Trophoblast cell (in vitro differentiated cells and primary cell): ENCODE measurements at regions not wholly inside any gene's neighbourhood (a gene's known extent, or its start where the extent isn't known, plus 50 kb on each side); places are given as distances from the start of the nearest gene placed in this dataset.
"Not testable (repeated sequence)": the region's sequence is repeated elsewhere in the genome, so short reads cannot be mapped to it uniquely, and the experiment has no call there.

Source experiments
- DNase-seq, 2 donors: peaks; one replicate each; pipeline ENCODE4 v3.0.0-alpha.2; 2016
- H2AFZ ChIP-seq: 2 replicates; pipeline ENCODE4 v1.6.1; 2013; ENCODE audit warnings: low read length, moderate library complexity, mild to moderate bottlenecking; ENCODE audit not compliant: insufficient read depth, poor library complexity
- H2AK5ac ChIP-seq: 2 replicates; pipeline ENCODE4 v1.6.1; 2013; ENCODE audit warnings: mild to moderate bottlenecking, low read length
- H2BK120ac ChIP-seq: 2 replicates; pipeline ENCODE4 v1.6.1; 2013; ENCODE audit warnings: low read length, mild to moderate bottlenecking, moderate library complexity; ENCODE audit not compliant: insufficient read depth, poor library complexity
- H2BK12ac ChIP-seq: 2 replicates; pipeline ENCODE4 v1.6.1; 2013; ENCODE audit warnings: mild to moderate bottlenecking, low read length, moderate library complexity
- H2BK5ac ChIP-seq: 2 replicates; pipeline ENCODE4 v1.6.1; 2013; ENCODE audit warnings: low read length, low read depth, moderate library complexity, mild to moderate bottlenecking; ENCODE audit not compliant: poor library complexity
- H3K14ac ChIP-seq: 2 replicates; pipeline ENCODE4 v1.6.1; 2013; ENCODE audit warnings: mild to moderate bottlenecking, low read length
- H3K18ac ChIP-seq: 2 replicates; pipeline ENCODE4 v1.6.1; 2013; ENCODE audit warnings: mild to moderate bottlenecking, low read length
- H3K23ac ChIP-seq: 2 replicates; pipeline ENCODE4 v1.6.1; 2013; ENCODE audit warnings: low read length
- H3K27ac ChIP-seq: 2 replicates; pipeline ENCODE4 v1.5.1; 2013; ENCODE audit warnings: low read depth, mild to moderate bottlenecking, inconsistent platforms, low read length, moderate library complexity
- H3K27me3 ChIP-seq: 2 replicates; pipeline ENCODE4 v1.6.1; 2013; ENCODE audit warnings: inconsistent platforms, mild to moderate bottlenecking, low read length, moderate library complexity; ENCODE audit not compliant: insufficient read depth
- H3K36me3 ChIP-seq, 2 experiments: 1 replicate in 1 of 2; 2 replicates in 1 of 2; pipeline ENCODE4 v1.6.1; 2013; ENCODE audit warnings: low read length in 2 of 2, mild to moderate bottlenecking in 2 of 2, moderate library complexity in 1 of 2; ENCODE audit not compliant: insufficient read depth in 2 of 2, control insufficient read depth in 1 of 2
- H3K4ac ChIP-seq: 2 replicates; pipeline ENCODE4 v1.6.1; 2013; ENCODE audit warnings: low read depth, mild to moderate bottlenecking, low read length, moderate library complexity
- H3K4me1 ChIP-seq, 2 experiments: 1 replicate in 1 of 2; 2 replicates in 1 of 2; pipeline ENCODE4 v1.6.1; 2013; ENCODE audit warnings: low read length in 2 of 2, mild to moderate bottlenecking in 2 of 2, moderate library complexity in 1 of 2; ENCODE audit not compliant: insufficient read depth in 2 of 2, control insufficient read depth in 1 of 2
- H3K4me2 ChIP-seq: 2 replicates; pipeline ENCODE4 v1.6.1; 2013; ENCODE audit warnings: inconsistent platforms, mild to moderate bottlenecking, low read length, moderate library complexity
- H3K4me3 ChIP-seq: 2 replicates; pipeline ENCODE4 v1.5.1; 2013; ENCODE audit warnings: mild to moderate bottlenecking, low read depth, low read length, inconsistent platforms
- H3K79me1 ChIP-seq: one replicate; pipeline ENCODE4 v1.6.1; 2013; ENCODE audit warnings: low read length
- H3K79me2 ChIP-seq: 2 replicates; pipeline ENCODE4 v1.6.1; 2013; ENCODE audit warnings: low read length, mild to moderate bottlenecking; ENCODE audit not compliant: control insufficient read depth, insufficient read depth, poor library complexity
- H3K9ac ChIP-seq: 2 replicates; pipeline ENCODE4 v1.6.1; 2013; ENCODE audit warnings: mild to moderate bottlenecking, low read length
- H3K9me3 ChIP-seq: 2 replicates; pipeline ENCODE4 v1.6.1; 2013; ENCODE audit warnings: low read depth, mild to moderate bottlenecking, control low read depth, inconsistent platforms, low read length; ENCODE audit not compliant: insufficient read depth
- H4K12ac ChIP-seq: 2 replicates; pipeline ENCODE4 v1.6.1; 2013; ENCODE audit warnings: low read depth, mild to moderate bottlenecking, low read length, moderate library complexity
- H4K8ac ChIP-seq: 2 replicates; pipeline ENCODE4 v1.6.1; 2013; ENCODE audit warnings: low read depth, mild to moderate bottlenecking, low read length, moderate library complexity
- H4K91ac ChIP-seq: one replicate; pipeline ENCODE4 v1.6.1; 2013; ENCODE audit warnings: low read depth, mild to moderate bottlenecking, low read length, moderate library complexity
- WGBS: extraction: QIAGEN DNeasy Blood & Tissue Kit; methylation state at CpG from one replicate; pipeline ENCODE4 v1.1.7; 2013; ENCODE audit warnings: missing lambda C conversion rate; ENCODE audit not compliant: insufficient read length, insufficient coverage; ENCODE audit errors: extremely low coverage; 5-methylcytosine and 5-hydroxymethylcytosine counted together

- no CpG with 5 or more reads among the region's 5 CpGs for WGBS
Measured at GRCh38 chr10:52950578-52950977, 178.0 kb upstream of the MBL2 start.

GRCh38 chr10:52949899-52950298, 177.3 kb upstream of the MBL2 start:
- H4K12ac ChIP-seq, result no peak overlapping the region
- peaks cover 3% of the 10 kb centered on the region for H3K9me3 ChIP-seq
- peaks cover 15% of the 10 kb centered on the region for H3K79me1 ChIP-seq
- no peak overlapping the region for H2AFZ ChIP-seq
- H3K14ac ChIP-seq, result no peak overlapping the region
- no CpG with 5 or more reads among the region's 13 CpGs for WGBS
- no peak overlapping the region for H3K4ac ChIP-seq
- H4K91ac ChIP-seq, result peak overlapping the region; percentile 94
- no peak overlapping the region for H3K27ac ChIP-seq
- no peak overlapping the region for H3K4me2 ChIP-seq
- peaks cover 5 to 14% of the 10 kb centered on the region in 2 experiments for H3K4me1 ChIP-seq
- H2AK5ac ChIP-seq, result no peak overlapping the region
- no peak overlapping the region for H3K18ac ChIP-seq
- peak overlapping the region; percentile 75 for H2BK12ac ChIP-seq
- no peaks in the 10 kb centered on the region for H3K27me3 ChIP-seq
- no peak overlapping the region for H3K4me3 ChIP-seq
- H3K23ac ChIP-seq, result no peak overlapping the region
- H2BK120ac ChIP-seq, result no peak overlapping the region
- peak in 1 of 2 donors; percentile 30 for DNase-seq
- H2BK5ac ChIP-seq, result no peak overlapping the region
- peaks cover 0 to 2% of the 10 kb centered on the region in 2 experiments for H3K36me3 ChIP-seq
- H4K8ac ChIP-seq, result no peak overlapping the region
- H3K9ac ChIP-seq, result no peak overlapping the region
- no peaks in the 10 kb centered on the region for H3K79me2 ChIP-seq

More at GRCh38 chr10:52950578-52950977, 178.0 kb upstream of the MBL2 start:
- peak overlapping the region; percentile 74 for H2BK120ac ChIP-seq
- no peak overlapping the region for H3K23ac ChIP-seq
- H2BK5ac ChIP-seq, result no peak overlapping the region
- H3K9ac ChIP-seq, result no peak overlapping the region
- no peak overlapping the region for H2AK5ac ChIP-seq
- no peak overlapping the region for H3K27ac ChIP-seq
- H3K4me1 ChIP-seq, result peaks cover 5 to 14% of the 10 kb centered on the region in 2 experiments
- H3K18ac ChIP-seq, result no peak overlapping the region
- H3K4me3 ChIP-seq, result no peak overlapping the region
- DNase-seq, result no peak
- peaks cover 0 to 2% of the 10 kb centered on the region in 2 experiments for H3K36me3 ChIP-seq
- H3K4me2 ChIP-seq, result no peak overlapping the region
- H2AFZ ChIP-seq, result no peak overlapping the region
- H3K79me2 ChIP-seq, result no peaks in the 10 kb centered on the region
- H4K8ac ChIP-seq, result peak overlapping the region; percentile 12
- H3K14ac ChIP-seq, result no peak overlapping the region
- peaks cover 3% of the 10 kb centered on the region for H3K9me3 ChIP-seq
- H4K12ac ChIP-seq, result no peak overlapping the region
- H2BK12ac ChIP-seq, result peak overlapping the region; percentile 53
- H3K27me3 ChIP-seq, result no peaks in the 10 kb centered on the region
- peaks cover 15% of the 10 kb centered on the region for H3K79me1 ChIP-seq
- H4K91ac ChIP-seq, result peak overlapping the region; percentile 94
- peak overlapping the region; percentile 31 for H3K4ac ChIP-seq

GRCh38 chr10:52946486-52946885, 173.9 kb upstream of the MBL2 start:
- no CpG with 5 or more reads among the region's 5 CpGs for WGBS
- no peaks in the 10 kb centered on the region for H3K79me2 ChIP-seq
- no peak overlapping the region for H2BK12ac ChIP-seq
- H3K27me3 ChIP-seq, result no peaks in the 10 kb centered on the region
- H3K9ac ChIP-seq, result no peak overlapping the region
- no peak overlapping the region for H3K4ac ChIP-seq
- H3K4me1 ChIP-seq, result no peaks in the 10 kb centered on the region
- no peak overlapping the region for H3K4me2 ChIP-seq
- H4K12ac ChIP-seq, result no peak overlapping the region
- no peak overlapping the region for H2BK120ac ChIP-seq
- H3K79me1 ChIP-seq, result no peaks in the 10 kb centered on the region
- H4K91ac ChIP-seq, result no peak overlapping the region
- no peak overlapping the region for H3K18ac ChIP-seq
- H3K23ac ChIP-seq, result no peak overlapping the region
- H3K4me3 ChIP-seq, result no peak overlapping the region
- H3K14ac ChIP-seq, result no peak overlapping the region
- H3K9me3 ChIP-seq, result peaks cover 3% of the 10 kb centered on the region
- no peak overlapping the region for H3K27ac ChIP-seq
- no peak overlapping the region for H2BK5ac ChIP-seq
- peaks cover 0 to 2% of the 10 kb centered on the region in 2 experiments for H3K36me3 ChIP-seq
- DNase-seq, result no peak
- no peak overlapping the region for H2AFZ ChIP-seq
- H4K8ac ChIP-seq, result no peak overlapping the region
- no peak overlapping the region for H2AK5ac ChIP-seq

- H3K14ac ChIP-seq, H4K91ac ChIP-seq, H2AFZ ChIP-seq, H2AK5ac ChIP-seq, H2BK12ac ChIP-seq, H4K12ac ChIP-seq, H3K27me3 ChIP-seq, DNase-seq, H2BK120ac ChIP-seq, H3K23ac ChIP-seq, H3K4me1 ChIP-seq, H3K36me3 ChIP-seq, H3K18ac ChIP-seq, H3K79me2 ChIP-seq, H3K9ac ChIP-seq, H3K4me3 ChIP-seq, H3K27ac ChIP-seq, H3K79me1 ChIP-seq, H3K4me2 ChIP-seq, H2BK5ac ChIP-seq, H4K8ac ChIP-seq, H3K9me3 ChIP-seq, H3K4ac ChIP-seq: not testable (repeated sequence)
- no CpG with 5 or more reads among the region's 4 CpGs for WGBS
Measured at GRCh38 chr10:52945521-52945920, 172.9 kb upstream of the MBL2 start.
